Osteoblast (primary cell): ENCODE measurements at regions not wholly inside any gene's neighbourhood (a gene's known extent, or its start where the extent isn't known, plus 50 kb on each side); places are given as distances from the start of the nearest gene placed in this dataset.

Source experiments
- DNase-seq: peaks from one replicate; pipeline ENCODE4 v3.0.0; 2011; ENCODE audit warnings: low spot score, mixed read lengths; ENCODE audit not compliant: insufficient read length; ENCODE audit errors: missing footprints
- H2AFZ ChIP-seq: 2 replicates; pipeline ENCODE4 v1.6.0; 2011; ENCODE audit warnings: mild to moderate bottlenecking, low read length
- H3K27ac ChIP-seq: 2 replicates; pipeline ENCODE4 v1.5.1; 2011; ENCODE audit warnings: mild to moderate bottlenecking, low read depth, low read length, moderate library complexity
- H3K27me3 ChIP-seq: 2 replicates; pipeline ENCODE4 v1.6.0; 2012; ENCODE audit warnings: mild to moderate bottlenecking, control low read depth, inconsistent platforms, low read length, moderate library complexity; ENCODE audit not compliant: insufficient read depth
- H3K36me3 ChIP-seq: 2 replicates; pipeline ENCODE4 v1.5.1; 2011; ENCODE audit warnings: mild to moderate bottlenecking, low read length, control low read depth, moderate library complexity; ENCODE audit not compliant: insufficient read depth
- H3K4me1 ChIP-seq: 2 replicates; pipeline ENCODE4 v1.5.1; 2011; ENCODE audit warnings: mild to moderate bottlenecking, low read length, control low read depth, moderate library complexity; ENCODE audit not compliant: insufficient read depth
- H3K4me2 ChIP-seq: 2 replicates; pipeline ENCODE4 v1.6.0; 2011; ENCODE audit warnings: mild to moderate bottlenecking, low read length; ENCODE audit not compliant: insufficient read depth
- H3K4me3 ChIP-seq: fragments of 200-600 bp; sonication (generic); 3 replicates; pipeline ENCODE4 v1.5.1; 2012; ENCODE audit warnings: mild to moderate bottlenecking, low read length, inconsistent platforms; ENCODE audit not compliant: insufficient read depth
- H3K79me2 ChIP-seq: 2 replicates; pipeline ENCODE4 v1.6.0; 2012; ENCODE audit warnings: mild to moderate bottlenecking, low read length, control low read depth, inconsistent platforms; ENCODE audit not compliant: insufficient read depth
- H3K9me3 ChIP-seq: 2 replicates; pipeline ENCODE4 v1.5.1; 2011; ENCODE audit warnings: low read depth, low read length, control low read depth
- H4K20me1 ChIP-seq: 2 replicates; pipeline ENCODE4 v1.6.0; 2012; ENCODE audit warnings: mild to moderate bottlenecking, low read length, control low read depth; ENCODE audit not compliant: insufficient read depth
- TF ChIP-seq, protein P1 (sequence below): IDR thresholded peaks from 2 replicates; pipeline ENCODE4 v1.5.1; 2011; ENCODE audit warnings: mild to moderate bottlenecking, low read depth, low read length, moderate library complexity; ENCODE audit errors: extremely low read depth

DNA sequence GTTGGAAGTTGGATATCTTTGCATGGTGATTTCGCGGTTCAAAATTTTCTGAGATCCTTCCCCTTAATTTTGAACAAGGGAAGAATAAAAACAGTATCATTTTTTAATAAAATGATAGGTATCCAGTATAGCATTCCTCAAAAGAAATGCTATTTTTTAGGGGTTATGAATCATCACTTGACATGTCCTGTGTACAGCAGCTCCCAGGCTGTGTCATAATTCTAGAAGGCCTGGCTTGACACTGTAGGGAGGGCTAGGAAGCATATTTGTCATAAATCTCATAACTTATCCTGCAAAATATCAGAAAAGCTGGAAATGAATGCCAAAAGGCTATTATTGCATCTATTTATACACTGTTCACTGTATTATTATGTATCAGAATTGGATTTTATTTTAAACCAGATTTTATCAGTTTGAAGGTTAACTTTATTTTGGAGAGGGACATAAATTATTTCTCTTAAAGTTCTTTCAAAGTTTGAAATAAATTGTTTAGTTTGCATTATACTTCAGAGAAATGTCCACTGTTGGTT is 539.1 kb upstream of the ROBO2 start:
- H3K27me3 ChIP-seq, result no peaks in the 10 kb centered on the region
- peak; percentile 54 for DNase-seq
- no peak overlapping the region for H3K4me2 ChIP-seq

DNA sequence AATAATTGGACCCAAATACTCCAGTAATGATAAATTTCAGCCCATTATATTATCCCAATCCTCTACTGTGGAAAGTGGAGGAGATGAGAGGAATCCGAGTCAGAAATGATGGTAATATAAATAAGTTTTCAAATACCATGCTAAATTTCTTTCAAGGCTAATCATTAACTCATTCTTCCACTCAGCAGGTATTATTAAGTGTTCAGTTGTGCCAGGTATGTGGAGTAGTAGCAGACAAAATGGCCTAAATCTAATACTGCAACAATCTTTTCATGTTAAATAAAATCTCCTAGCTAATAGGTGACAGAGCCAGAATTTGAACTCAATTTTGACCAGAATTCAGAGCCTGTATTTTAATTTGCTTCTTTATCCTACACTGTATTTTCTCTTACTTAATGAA is 538.6 kb upstream of the ROBO2 start:
- no peaks in the 10 kb centered on the region for H3K36me3 ChIP-seq
- TF ChIP-seq, protein P1, sequence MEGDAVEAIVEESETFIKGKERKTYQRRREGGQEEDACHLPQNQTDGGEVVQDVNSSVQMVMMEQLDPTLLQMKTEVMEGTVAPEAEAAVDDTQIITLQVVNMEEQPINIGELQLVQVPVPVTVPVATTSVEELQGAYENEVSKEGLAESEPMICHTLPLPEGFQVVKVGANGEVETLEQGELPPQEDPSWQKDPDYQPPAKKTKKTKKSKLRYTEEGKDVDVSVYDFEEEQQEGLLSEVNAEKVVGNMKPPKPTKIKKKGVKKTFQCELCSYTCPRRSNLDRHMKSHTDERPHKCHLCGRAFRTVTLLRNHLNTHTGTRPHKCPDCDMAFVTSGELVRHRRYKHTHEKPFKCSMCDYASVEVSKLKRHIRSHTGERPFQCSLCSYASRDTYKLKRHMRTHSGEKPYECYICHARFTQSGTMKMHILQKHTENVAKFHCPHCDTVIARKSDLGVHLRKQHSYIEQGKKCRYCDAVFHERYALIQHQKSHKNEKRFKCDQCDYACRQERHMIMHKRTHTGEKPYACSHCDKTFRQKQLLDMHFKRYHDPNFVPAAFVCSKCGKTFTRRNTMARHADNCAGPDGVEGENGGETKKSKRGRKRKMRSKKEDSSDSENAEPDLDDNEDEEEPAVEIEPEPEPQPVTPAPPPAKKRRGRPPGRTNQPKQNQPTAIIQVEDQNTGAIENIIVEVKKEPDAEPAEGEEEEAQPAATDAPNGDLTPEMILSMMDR, result no peak
- DNase-seq, result peak; percentile 5
- no peaks in the 10 kb centered on the region for H3K27me3 ChIP-seq
- no peak overlapping the region for H3K4me3 ChIP-seq
- no peaks in the 10 kb centered on the region for H4K20me1 ChIP-seq
- H3K4me2 ChIP-seq, result no peak overlapping the region
- no peak overlapping the region for H3K27ac ChIP-seq
- H3K4me1 ChIP-seq, result no peaks in the 10 kb centered on the region
- no peaks in the 10 kb centered on the region for H3K79me2 ChIP-seq
- H3K9me3 ChIP-seq, result no peaks in the 10 kb centered on the region
- no peak overlapping the region for H2AFZ ChIP-seq

More for the DNA sequence above, 539.1 kb upstream of the ROBO2 start:
- H3K4me3 ChIP-seq, result no peak overlapping the region
- H3K27ac ChIP-seq, result no peak overlapping the region
- TF ChIP-seq, protein P1, result no peak
- H4K20me1 ChIP-seq, result no peaks in the 10 kb centered on the region
- H3K4me1 ChIP-seq, result no peaks in the 10 kb centered on the region
- H3K36me3 ChIP-seq, result no peaks in the 10 kb centered on the region
- H2AFZ ChIP-seq, result no peak overlapping the region
- no peaks in the 10 kb centered on the region for H3K9me3 ChIP-seq
- H3K79me2 ChIP-seq, result no peaks in the 10 kb centered on the region

DNA sequence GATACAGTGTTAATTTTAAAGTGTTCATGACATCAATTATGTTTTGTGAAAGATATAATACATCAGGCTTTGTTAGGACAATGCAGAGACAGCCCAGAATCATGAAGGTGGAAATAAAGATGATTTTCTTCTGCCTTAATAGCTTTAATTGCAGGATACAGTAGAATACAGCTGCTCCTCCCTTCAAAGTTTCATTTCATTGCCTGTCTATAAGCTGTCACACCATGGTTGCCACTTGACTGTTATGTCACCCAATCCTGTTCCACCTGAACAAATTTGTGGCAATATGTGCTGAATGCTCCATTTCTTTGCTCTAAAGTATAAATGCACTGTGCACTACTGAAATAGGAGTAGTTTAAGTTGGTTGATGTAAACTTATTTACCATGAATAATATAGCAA is 537.8 kb upstream of the ROBO2 start:
- no peaks in the 10 kb centered on the region for H3K9me3 ChIP-seq
- DNase-seq, result no peak
- H3K27ac ChIP-seq, result no peak overlapping the region
- no peaks in the 10 kb centered on the region for H3K36me3 ChIP-seq
- H3K27me3 ChIP-seq, result no peaks in the 10 kb centered on the region
- H3K4me3 ChIP-seq, result no peak overlapping the region
- TF ChIP-seq, protein P1, result no peak
- H2AFZ ChIP-seq, result no peak overlapping the region
- no peaks in the 10 kb centered on the region for H3K79me2 ChIP-seq
- H3K4me2 ChIP-seq, result no peak overlapping the region
- no peaks in the 10 kb centered on the region for H4K20me1 ChIP-seq
- no peaks in the 10 kb centered on the region for H3K4me1 ChIP-seq

DNA sequence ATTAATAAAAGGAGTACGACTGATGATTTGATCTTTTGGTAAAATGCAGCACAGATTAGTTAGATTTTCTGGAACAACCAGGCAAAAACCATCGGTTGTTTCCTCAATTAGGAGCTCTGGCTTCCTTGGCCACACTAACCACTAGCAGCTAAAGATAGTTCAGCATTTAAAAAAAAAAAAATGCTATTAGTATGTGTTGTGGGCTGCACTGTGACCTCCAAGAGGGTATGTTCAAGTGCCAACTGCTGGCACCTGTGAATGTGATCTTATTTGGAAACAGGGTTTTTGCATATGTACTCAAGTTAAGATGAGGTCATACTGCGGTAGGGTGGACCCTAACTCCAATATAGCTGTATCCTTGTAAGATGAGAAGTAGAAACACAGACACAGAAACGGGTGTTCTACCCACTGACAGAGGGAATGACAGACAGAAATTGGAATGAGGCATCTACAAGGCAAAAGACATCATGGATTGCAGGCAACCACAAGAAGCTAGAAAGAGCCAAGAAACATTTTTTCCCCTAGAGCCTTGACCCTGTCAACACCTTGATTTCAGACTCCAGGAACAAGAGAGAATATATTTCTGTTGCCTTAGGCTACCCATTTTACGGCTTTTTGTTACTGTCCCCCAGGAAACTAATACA is 534.6 kb upstream of the ROBO2 start:
- no peak overlapping the region for H2AFZ ChIP-seq
- TF ChIP-seq, protein P1, result no peak
- no peaks in the 10 kb centered on the region for H3K27me3 ChIP-seq
- no peak overlapping the region for H3K4me2 ChIP-seq
- DNase-seq, result no peak
- no peaks in the 10 kb centered on the region for H3K4me1 ChIP-seq
- no peaks in the 10 kb centered on the region for H3K79me2 ChIP-seq
- H3K27ac ChIP-seq, result no peak overlapping the region
- no peaks in the 10 kb centered on the region for H3K9me3 ChIP-seq
- H3K4me3 ChIP-seq, result no peak overlapping the region
- no peaks in the 10 kb centered on the region for H3K36me3 ChIP-seq
- H4K20me1 ChIP-seq, result no peaks in the 10 kb centered on the region
